HG03066 (cell line): ENCODE measurements at regions not wholly inside any gene's neighbourhood (a gene's known extent, or its start where the extent isn't known, plus 50 kb on each side); places are given as distances from the start of the nearest gene placed in this dataset.
"Not testable (repeated sequence)": the region's sequence is repeated elsewhere in the genome, so short reads cannot be mapped to it uniquely, and the experiment has no call there.

ENCODE experiments used
- ATAC-seq: cut with Tn5 transposase; IDR thresholded peaks from one replicate; pipeline ENCODE4 v1.9.1; 2021; ENCODE audit warnings: low read depth; ENCODE audit not compliant: unreplicated experiment

- ATAC-seq = no peak
Observed at GRCh38 chr14:96682401-96682800, 114.8 kb upstream of the VRK1 start.

- ATAC-seq = no peak
Observed at GRCh38 chr14:96683562-96684289, 113.5 kb upstream of the VRK1 start.

GRCh38 chr14:96686126-96686525, 111.1 kb upstream of the VRK1 start:
- ATAC-seq = no peak

DNA sequence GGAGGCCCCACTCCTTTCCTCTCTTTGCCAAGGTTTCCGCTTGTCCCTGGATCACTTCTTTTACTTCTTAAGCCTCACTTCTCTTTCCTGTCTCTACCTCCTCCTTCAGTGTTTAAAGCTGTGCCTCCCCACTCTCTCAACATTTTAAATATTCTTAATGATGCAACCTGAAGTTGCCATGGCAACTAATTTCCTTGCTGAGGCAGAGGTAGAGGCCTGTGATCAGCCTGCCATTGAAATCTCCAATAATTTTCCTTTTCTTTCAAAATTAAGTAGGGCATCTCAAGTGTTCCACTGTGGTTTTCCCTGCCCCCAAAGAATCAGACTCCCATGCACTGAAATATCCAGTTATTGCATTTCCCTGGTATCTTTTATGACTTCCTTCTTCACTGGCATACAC, 108.6 kb upstream of the VRK1 start:
- ATAC-seq = no peak

GRCh38 chr14:96690713-96691383, 106.3 kb upstream of the VRK1 start:
- no peak for ATAC-seq

GRCh38 chr14:96693252-96693820, 103.8 kb upstream of the VRK1 start:
- ATAC-seq = no peak

- no peak for ATAC-seq
Observed at GRCh38 chr14:96693987-96694386, 103.2 kb upstream of the VRK1 start.

- no peak for ATAC-seq
Observed at GRCh38 chr14:96698960-96699539, 98.1 kb upstream of the VRK1 start.

- no peak for ATAC-seq
Observed at GRCh38 chr14:96699666-96700065, 97.5 kb upstream of the VRK1 start.

DNA sequence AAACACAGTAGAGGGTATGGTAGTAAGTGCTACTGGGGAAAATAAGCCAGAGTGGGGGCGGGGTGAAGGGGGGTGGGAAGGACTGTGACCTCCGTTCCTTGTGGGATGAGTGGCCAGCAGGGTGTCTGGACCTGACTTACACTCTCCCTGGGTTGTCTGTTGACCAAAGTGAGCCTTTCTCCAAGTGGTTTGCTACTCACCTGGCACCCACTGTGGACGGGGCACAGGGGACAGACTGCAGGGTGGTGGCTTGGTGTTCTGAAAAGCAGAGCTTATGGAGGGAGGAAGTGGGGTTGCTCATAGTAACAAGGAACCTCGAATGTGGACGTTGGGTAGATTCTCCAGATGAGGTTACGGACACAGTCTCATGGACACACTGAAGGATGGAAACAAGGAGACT, 94.4 kb upstream of the VRK1 start:
- ATAC-seq = no peak

- ATAC-seq = no peak
Observed at GRCh38 chr14:96705422-96706092, 91.6 kb upstream of the VRK1 start.

- ATAC-seq = no peak
Observed at GRCh38 chr14:96706893-96707292, 90.3 kb upstream of the VRK1 start.

GRCh38 chr14:96710060-96710666, 87.0 kb upstream of the VRK1 start:
- ATAC-seq = no peak

GRCh38 chr14:96711559-96712267, 85.5 kb upstream of the VRK1 start:
- ATAC-seq = no peak

DNA sequence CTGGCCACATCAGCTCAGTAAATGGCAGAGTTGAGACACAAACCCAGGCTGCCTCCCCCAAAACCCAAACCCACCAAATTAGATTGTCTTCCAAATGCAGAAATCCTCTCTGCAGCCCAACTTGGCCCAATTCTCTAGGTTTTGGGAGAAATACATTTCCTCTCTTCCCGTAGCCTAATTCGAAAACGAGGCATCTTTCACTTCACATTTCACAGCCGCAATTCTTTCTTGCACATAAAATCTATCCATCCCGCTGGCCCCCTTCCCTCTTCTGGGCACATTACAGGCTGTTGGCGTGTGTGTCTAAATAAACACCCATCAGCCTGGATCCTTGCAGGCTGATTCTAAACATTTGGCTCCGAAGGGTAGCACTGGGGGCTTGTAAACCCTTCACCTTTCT, 83.8 kb upstream of the VRK1 start:
- ATAC-seq = no peak

DNA sequence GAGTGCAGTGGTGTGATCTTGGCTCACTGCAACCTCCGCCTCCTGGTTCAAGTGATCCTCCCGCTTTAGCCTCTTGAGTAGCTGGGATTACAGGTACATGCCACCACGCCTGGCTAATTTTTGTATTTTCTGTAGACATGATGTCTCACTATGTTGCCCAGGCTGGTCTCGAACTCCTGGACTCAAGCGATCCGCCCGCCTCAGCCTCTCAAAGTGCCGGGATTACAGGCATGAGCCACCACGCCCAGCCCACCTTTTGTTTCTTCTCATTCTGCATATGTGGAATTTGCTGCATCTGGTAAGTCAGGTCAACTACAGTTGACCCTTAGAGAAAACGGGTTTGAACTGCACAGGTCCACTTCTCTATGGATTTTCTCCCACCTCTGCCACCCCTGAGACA, 82.6 kb upstream of the VRK1 start:
- not testable (repeated sequence) for ATAC-seq

DNA sequence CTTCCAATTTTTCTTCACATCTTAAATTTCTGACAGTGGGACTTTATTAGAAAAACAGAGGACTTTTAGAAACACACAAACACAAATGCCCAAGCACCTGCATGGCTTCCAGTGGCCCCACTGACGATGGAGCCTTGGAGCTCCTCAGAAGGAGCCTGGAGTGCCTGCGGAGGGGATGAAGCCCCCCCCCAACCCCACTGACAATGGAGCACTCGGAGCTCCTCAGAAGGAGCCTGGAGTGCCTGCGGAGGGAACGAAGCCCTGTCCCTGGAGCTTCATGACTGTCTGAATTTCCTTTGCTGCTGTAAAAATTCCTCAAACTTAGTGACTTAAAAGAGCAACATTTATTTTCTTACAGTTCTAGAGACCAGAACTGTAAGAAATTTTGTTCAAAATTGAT, 80.1 kb upstream of the VRK1 start:
- no peak for ATAC-seq

DNA sequence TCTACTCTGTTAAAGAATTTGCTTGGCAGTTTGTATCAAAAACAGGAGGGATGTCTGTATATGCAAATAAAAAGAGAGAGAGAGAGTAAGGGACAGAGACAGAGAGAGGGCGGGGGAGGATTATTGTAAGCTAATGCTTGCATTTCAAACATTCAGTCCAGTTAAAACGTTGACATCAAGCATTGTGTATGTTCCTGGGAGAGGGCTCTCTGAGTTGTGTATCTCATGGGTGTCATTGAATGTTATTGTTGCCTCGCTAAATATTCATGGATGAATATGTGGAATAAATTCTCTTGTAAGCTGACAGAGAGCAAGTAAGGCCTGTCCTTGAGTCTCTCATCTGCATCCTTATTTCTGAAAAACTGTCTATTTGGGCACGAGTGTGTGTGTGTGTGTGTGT, 78.8 kb upstream of the VRK1 start:
- ATAC-seq = no peak

DNA sequence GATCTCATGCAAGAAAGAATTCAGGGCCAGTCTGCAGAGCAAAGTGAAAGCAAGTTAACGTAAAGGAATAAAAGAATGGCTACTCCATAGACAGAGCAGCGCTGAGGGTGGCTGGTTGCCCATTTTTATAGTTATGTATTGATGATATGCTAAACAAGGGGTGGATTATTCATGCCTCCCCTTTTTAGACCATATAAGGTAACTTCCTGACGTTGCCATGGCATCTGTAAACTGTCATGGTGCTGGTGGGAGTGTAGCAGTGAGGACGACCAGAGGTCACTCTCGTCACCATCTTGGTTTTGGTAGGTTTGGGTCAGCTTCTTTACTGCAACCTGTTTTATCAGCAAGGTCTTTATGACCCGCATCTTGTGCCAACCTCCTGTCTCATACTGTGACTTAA, 76.5 kb upstream of the VRK1 start:
- not testable (repeated sequence) for ATAC-seq

DNA sequence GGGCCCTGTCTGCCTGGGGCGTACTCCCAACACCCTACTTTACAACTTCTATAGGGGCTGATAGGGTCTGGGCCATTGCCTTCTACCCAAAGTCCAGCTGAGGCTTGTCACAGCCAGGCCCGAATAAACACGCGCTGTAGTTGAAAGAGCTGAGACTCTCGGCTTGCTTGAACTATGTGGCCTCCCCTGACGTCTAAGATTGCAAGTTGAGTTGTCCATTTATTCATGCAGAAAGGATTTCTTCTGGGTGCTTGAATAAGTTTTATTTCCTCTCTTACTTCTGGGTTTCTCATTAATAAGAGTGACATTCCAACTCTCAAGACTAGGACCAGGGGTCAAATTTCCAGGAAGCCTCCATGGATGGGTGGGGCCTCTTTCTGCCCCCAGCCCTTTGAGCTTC, 74.4 kb upstream of the VRK1 start:
- no peak for ATAC-seq
